H1 (cell line): ENCODE measurements at regions not wholly inside any gene's neighbourhood (a gene's known extent, or its start where the extent isn't known, plus 50 kb on each side); places are given as distances from the start of the nearest gene placed in this dataset.

Source experiments
- CEBPB ChIP-seq: IDR thresholded peaks from 2 replicates; pipeline ENCODE4 v1.6.1; 2012; ENCODE audit warnings: low read depth, low read length
- CHD2 ChIP-seq: IDR thresholded peaks from 2 replicates; pipeline ENCODE4 v1.6.1; 2012; ENCODE audit warnings: low read length, improper control_type of control experiment
- KDM4A ChIP-seq: IDR thresholded peaks from one replicate; pipeline ENCODE4 v1.7.1; 2012; ENCODE audit warnings: low read depth, mild to moderate bottlenecking, moderate library complexity, low read length, inconsistent platforms; ENCODE audit not compliant: severe bottlenecking
- MAFK ChIP-seq: IDR thresholded peaks from 2 replicates; pipeline ENCODE4 v1.6.1; 2012; ENCODE audit warnings: low read depth, mild to moderate bottlenecking, improper control_type of control experiment, low read length
- ZNF274 ChIP-seq: IDR thresholded peaks from 2 replicates; pipeline ENCODE4 v1.7.0; 2012; ENCODE audit warnings: low read length, borderline replicate concordance; ENCODE audit errors: extremely low read depth

DNA sequence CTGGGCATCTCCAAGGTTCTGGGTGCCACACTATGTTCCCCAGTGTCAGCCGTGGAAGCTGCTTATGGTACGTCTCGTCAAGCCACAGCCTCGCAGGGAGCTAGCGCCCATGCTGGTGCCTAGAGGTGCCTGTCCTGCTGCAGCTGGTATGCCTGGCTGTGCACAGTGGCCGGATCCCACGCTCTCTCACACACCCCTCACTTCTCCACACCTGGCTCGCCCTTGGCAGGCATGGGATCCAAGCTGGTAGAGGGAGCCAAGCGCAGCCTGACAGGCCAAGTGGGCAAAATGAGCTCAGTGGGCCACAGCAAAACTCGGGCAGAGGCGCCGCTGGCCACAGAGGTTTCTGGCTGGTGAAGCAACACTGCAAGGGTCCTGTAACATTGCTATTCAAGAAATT is 156.1 kb upstream of the RBMS1 start (continued):
- no peak for TF ChIP-seq MAFK
- TF ChIP-seq CHD2, result no peak
- no peak for TF ChIP-seq ZNF274
- TF ChIP-seq KDM4A, result no peak
- TF ChIP-seq CEBPB, result no peak
